ENCODE measurements at regions not wholly inside any gene's neighbourhood (a gene's known extent, or its start where the extent isn't known, plus 50 kb on each side); places are given as distances from the start of the nearest gene placed in this dataset.
"Not testable (repeated sequence)": the region's sequence is repeated elsewhere in the genome, so short reads cannot be mapped to it uniquely, and the experiment has no call there.

DNA sequence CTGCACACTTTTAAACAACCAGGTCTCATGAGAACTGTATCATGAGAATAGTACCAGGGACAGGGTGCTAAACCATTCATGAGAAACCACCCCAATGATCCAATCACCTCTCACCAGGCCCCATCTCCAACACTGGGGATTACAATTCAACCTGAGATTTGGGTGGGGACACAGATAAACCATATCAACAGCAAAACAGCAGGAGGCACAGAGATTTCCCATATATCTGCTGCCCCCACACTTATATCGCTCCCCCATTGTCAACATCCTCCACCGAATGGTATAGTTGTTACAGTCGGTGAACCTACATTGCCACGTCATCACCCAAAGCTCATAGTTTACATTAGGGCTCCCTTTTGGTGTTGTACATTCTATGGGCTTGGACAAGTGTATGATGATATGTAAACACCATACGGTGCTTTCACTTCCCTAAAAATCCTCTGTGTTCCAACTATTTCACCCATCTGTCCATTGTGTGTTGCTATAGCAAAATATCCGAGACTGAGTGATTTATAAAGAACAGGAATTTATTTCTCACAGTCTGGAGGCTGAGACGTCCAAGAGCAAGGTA, 224.8 kb downstream of the FAM43A start:
- Histone ChIP-seq H3F3A (ENCODE audit: low read depth) (no peaks in the 10 kb centered on the region), H2AFZ (replicated peaks) (no peak overlapping the region), H3K27me3 (no peaks in the 10 kb centered on the region), H3K9ac (no peak overlapping the region), H3K36me3 (no peaks in the 10 kb centered on the region), H4K20me1 (ENCODE audit: low read depth) (no peaks in the 10 kb centered on the region), H3K9me3 (ENCODE audit: low read depth) (no peaks in the 10 kb centered on the region), H3K4me1 (no peaks in the 10 kb centered on the region), H3K4me3 (no peak overlapping the region), H3K27ac (no peak overlapping the region), H3K4me2 (no peak overlapping the region), H3K79me2 (ENCODE audit: low read depth) (no peaks in the 10 kb centered on the region)
- Mint-ChIP-seq H3K4me1 (no peaks in the 10 kb centered on the region), H3K4me3 (no peak overlapping the region), H3K36me3 (no peaks in the 10 kb centered on the region), H3K9me3 (peaks cover 2% of the 10 kb centered on the region), H3K27me3 (ENCODE audit: insufficient read depth, low read depth) (peaks cover 3% of the 10 kb centered on the region), H3K27ac (no peak overlapping the region)
- TF ChIP-seq EZH2phosphoT487 (IDR thresholded peaks at IDR 0.05) = no peak
- no peak for TF ChIP-seq CTCF (IDR thresholded peaks at IDR 0.05)
- no peak for TF ChIP-seq EZH2 (IDR thresholded peaks at IDR 0.05)
- DNase-seq (ENCODE audit: low spot score) = no peak

- TF ChIP-seq EZH2phosphoT487 (IDR thresholded peaks at IDR 0.05) = no peak
- Mint-ChIP-seq H3K27ac (no peak overlapping the region), H3K9me3 (peaks cover 2% of the 10 kb centered on the region), H3K36me3 (no peaks in the 10 kb centered on the region), H3K4me3 (no peak overlapping the region), H3K27me3 (ENCODE audit: insufficient read depth, low read depth) (peaks cover 7% of the 10 kb centered on the region), H3K4me1 (no peaks in the 10 kb centered on the region)
- Histone ChIP-seq H3K79me2 (ENCODE audit: low read depth) (no peaks in the 10 kb centered on the region), H3K4me3 (no peak overlapping the region), H3K9me3 (ENCODE audit: low read depth) (no peaks in the 10 kb centered on the region), H3K4me1 (no peaks in the 10 kb centered on the region), H3K27me3 (no peaks in the 10 kb centered on the region), H3K9ac (no peak overlapping the region), H2AFZ (replicated peaks) (no peak overlapping the region), H3F3A (ENCODE audit: low read depth) (no peaks in the 10 kb centered on the region), H3K36me3 (no peaks in the 10 kb centered on the region), H3K4me2 (no peak overlapping the region), H4K20me1 (ENCODE audit: low read depth) (no peaks in the 10 kb centered on the region), H3K27ac (no peak overlapping the region)
- DNase-seq (ENCODE audit: low spot score) = no peak
Observed at GRCh38 chr3:194913316-194913715, 227.6 kb downstream of the FAM43A start.

- H2AFZ ChIP-seq (replicated peaks); H3K4me1 Mint-ChIP-seq; H3K4me3 ChIP-seq; H3K36me3 Mint-ChIP-seq; H3K27ac Mint-ChIP-seq; H3K4me1 ChIP-seq; H3K9me3 Mint-ChIP-seq; H3F3A ChIP-seq (ENCODE audit: low read depth); H3K27me3 Mint-ChIP-seq (ENCODE audit: insufficient read depth, low read depth); H4K20me1 ChIP-seq (ENCODE audit: low read depth); H3K9me3 ChIP-seq (ENCODE audit: low read depth); DNase-seq (ENCODE audit: low spot score); H3K4me3 Mint-ChIP-seq; H3K4me2 ChIP-seq; H3K9ac ChIP-seq; H3K27ac ChIP-seq; H3K79me2 ChIP-seq (ENCODE audit: low read depth); H3K36me3 ChIP-seq; H3K27me3 ChIP-seq: not testable (repeated sequence)
Observed at GRCh38 chr3:194924889-194925288, 239.2 kb downstream of the FAM43A start.

GRCh38 chr3:194925614-194926013, 239.9 kb downstream of the FAM43A start:
- Mint-ChIP-seq H3K27me3 (ENCODE audit: insufficient read depth, low read depth) (peaks cover 5% of the 10 kb centered on the region), H3K27ac (no peak overlapping the region), H3K9me3 (no peaks in the 10 kb centered on the region), H3K4me1 (peaks cover 12% of the 10 kb centered on the region), H3K36me3 (no peaks in the 10 kb centered on the region), H3K4me3 (no peak overlapping the region)
- H2AFZ ChIP-seq (replicated peaks) = peak overlapping the region; percentile 90
- H3K9ac ChIP-seq = no peak overlapping the region
- no peaks in the 10 kb centered on the region for H3K36me3 ChIP-seq
- no peaks in the 10 kb centered on the region for H4K20me1 ChIP-seq (ENCODE audit: low read depth)
- peaks cover 8% of the 10 kb centered on the region for H3K4me1 ChIP-seq
- H3F3A ChIP-seq (ENCODE audit: low read depth) = no peaks in the 10 kb centered on the region
- no peak overlapping the region for H3K4me3 ChIP-seq
- H3K4me2 ChIP-seq = no peak overlapping the region
- H3K79me2 ChIP-seq (ENCODE audit: low read depth) = no peaks in the 10 kb centered on the region
- no peaks in the 10 kb centered on the region for H3K9me3 ChIP-seq (ENCODE audit: low read depth)
- no peak for DNase-seq (ENCODE audit: low spot score)
- TF ChIP-seq EZH2phosphoT487 (IDR thresholded peaks at IDR 0.05) (no peak), CTCF (IDR thresholded peaks at IDR 0.05) (no peak), EZH2 (IDR thresholded peaks at IDR 0.05) (no peak)
- H3K27me3 ChIP-seq = no peaks in the 10 kb centered on the region
- no peak overlapping the region for H3K27ac ChIP-seq
